SK-N-SH treated with all-trans-retinoic acid at 6 μM for 48 hours (cell line): ENCODE measurements at regions not wholly inside any gene's neighbourhood (a gene's known extent, or its start where the extent isn't known, plus 50 kb on each side); places are given as distances from the start of the nearest gene placed in this dataset.

Experiments used
- ATAC-seq: fragments of 200-7000 bp; cut with Tn5 transposase; 3 replicates; pipeline ENCODE4 v1.9.1; 2020; ENCODE audit warnings: mild to moderate bottlenecking, moderate library complexity
- ARNTL ChIP-seq: fragments of 450-650 bp; formaldehyde crosslinking; IDR thresholded peaks from 2 replicates; pipeline ENCODE4 v1.5.0; 2020; ENCODE audit warnings: low read depth, mild to moderate bottlenecking, moderate library complexity, borderline replicate concordance
- BACH2 ChIP-seq: fragments of 250-450 bp; sonication (Bioruptor Pico); IDR thresholded peaks from 2 replicates; pipeline ENCODE4 v1.9.0; 2021; ENCODE audit warnings: mild to moderate bottlenecking, borderline replicate concordance
- CREB5 ChIP-seq: fragments of 250-450 bp; sonication (Bioruptor Pico); IDR thresholded peaks from 2 replicates; pipeline ENCODE4 v1.5.1; 2020; ENCODE audit warnings: low read depth, mild to moderate bottlenecking, moderate library complexity
- GLIS3 ChIP-seq: fragments of 250-450 bp; sonication (Bioruptor Pico); IDR thresholded peaks from 2 replicates; pipeline ENCODE4 v1.5.0; 2020; ENCODE audit warnings: mild to moderate bottlenecking, moderate library complexity
- PATZ1 ChIP-seq: fragments of 250-450 bp; sonication (Bioruptor Pico); IDR thresholded peaks from 2 replicates; pipeline ENCODE4 v1.8.0; 2020; ENCODE audit warnings: mild to moderate bottlenecking, moderate library complexity, borderline replicate concordance
- POU6F1 ChIP-seq: fragments of 250-450 bp; sonication (Bioruptor Pico); IDR thresholded peaks from 2 replicates; pipeline ENCODE4 v1.8.0; 2021; ENCODE audit warnings: low read depth, mild to moderate bottlenecking, moderate library complexity, borderline replicate concordance
- PPARA ChIP-seq: fragments of 250-450 bp; sonication (Bioruptor Pico); IDR thresholded peaks from 2 replicates; pipeline ENCODE4 v1.5.0; 2020; ENCODE audit warnings: mild to moderate bottlenecking, borderline replicate concordance
- RARB ChIP-seq: fragments of 250-450 bp; sonication (Bioruptor Pico); IDR thresholded peaks from 2 replicates; pipeline ENCODE4 v1.8.0; 2021; ENCODE audit warnings: mild to moderate bottlenecking, moderate library complexity
- TCF4 ChIP-seq: fragments of 250-450 bp; sonication (Bioruptor Pico); IDR thresholded peaks from 2 replicates; pipeline ENCODE4 v1.8.0; 2021; ENCODE audit warnings: mild to moderate bottlenecking, moderate library complexity, borderline replicate concordance
- TOX ChIP-seq: fragments of 250-450 bp; sonication (Bioruptor Pico); IDR thresholded peaks from 2 replicates; pipeline ENCODE4 v1.8.0; 2021; ENCODE audit warnings: mild to moderate bottlenecking, moderate library complexity, borderline replicate concordance
- TSHZ2 ChIP-seq: fragments of 250-450 bp; sonication (Bioruptor Pico); IDR thresholded peaks from 2 replicates; pipeline ENCODE4 v1.5.0; 2020; ENCODE audit warnings: mild to moderate bottlenecking, moderate library complexity
- ZFP3 ChIP-seq: fragments of 250-450 bp; sonication (Bioruptor Pico); IDR thresholded peaks from 2 replicates; pipeline ENCODE4 v1.5.0; 2020; ENCODE audit warnings: mild to moderate bottlenecking, moderate library complexity
- ZFP30 ChIP-seq: fragments of 450-650 bp; formaldehyde crosslinking; IDR thresholded peaks from 2 replicates; pipeline ENCODE4 v1.5.0; 2022; ENCODE audit warnings: mild to moderate bottlenecking, moderate library complexity
- ZNF565 ChIP-seq: fragments of 450-650 bp; formaldehyde crosslinking; conservative IDR thresholded peaks from 2 replicates; pipeline ENCODE4 v1.5.0; 2020; ENCODE audit warnings: low read depth, mild to moderate bottlenecking, moderate library complexity
- ZNF70 ChIP-seq: fragments of 450-650 bp; formaldehyde crosslinking; IDR thresholded peaks from 2 replicates; pipeline ENCODE4 v1.5.0; 2020; ENCODE audit warnings: mild to moderate bottlenecking, moderate library complexity
- ZNF8 ChIP-seq: fragments of 450-650 bp; formaldehyde crosslinking; IDR thresholded peaks from 2 replicates; pipeline ENCODE4 v1.5.0; 2020; ENCODE audit warnings: mild to moderate bottlenecking, moderate library complexity

- TF ChIP-seq TSHZ2 (CRISPR knock-in tag), result no peak
- no peak for TF ChIP-seq CREB5 (CRISPR knock-in tag)
These were observed 1557.8 kb upstream of the RAG2 start (continued) for GRCh38 chr11:38155856-38156255.

- TF ChIP-seq ZFP3 (CRISPR knock-in tag) (no peak), POU6F1 (no peak), ZNF70 (CRISPR knock-in tag) (no peak), TOX (CRISPR knock-in tag) (no peak), PATZ1 (CRISPR knock-in tag) (no peak), TCF4 (CRISPR knock-in tag) (no peak), ZFP30 (CRISPR knock-in tag) (no peak), GLIS3 (CRISPR knock-in tag) (no peak), BACH2 (CRISPR knock-in tag) (no peak), PPARA (CRISPR knock-in tag) (no peak), ZNF565 (CRISPR knock-in tag) (no peak), TSHZ2 (CRISPR knock-in tag) (no peak), RARB (CRISPR knock-in tag) (no peak), CREB5 (CRISPR knock-in tag) (no peak), ARNTL (CRISPR knock-in tag) (no peak)
- ATAC-seq, result no peak
These were observed 1555.9 kb upstream of the RAG2 start for GRCh38 chr11:38153985-38154384.

- TF ChIP-seq PATZ1 (CRISPR knock-in tag) (no peak), ZNF8 (CRISPR knock-in tag) (peak; percentile 79)
- ATAC-seq, result no peak
These were observed 1545.8 kb upstream of the RAG2 start for GRCh38 chr11:38143852-38144251.
